ENCODE measurements at regions not wholly inside any gene's neighbourhood (a gene's known extent, or its start where the extent isn't known, plus 50 kb on each side); places are given as distances from the start of the nearest gene placed in this dataset.

- TF ChIP-seq EZH2 (IDR thresholded peaks at IDR 0.05; ENCODE audit: low read depth, low read length, severe bottlenecking) = no peak
- TF ChIP-seq YY1 (IDR thresholded peaks at IDR 0.05; ENCODE audit: low read depth, low read length) = no peak
- TF ChIP-seq EP300 (IDR thresholded peaks at IDR 0.05; ENCODE audit: borderline replicate concordance in 1 of 2, low read depth in 2 of 2, low read length in 2 of 2) = no peak
- TF ChIP-seq CHD1 (IDR thresholded peaks at IDR 0.05; ENCODE audit: low read depth, low read length) = no peak
- TF ChIP-seq CHD7 (IDR thresholded peaks at IDR 0.05; ENCODE audit: insufficient replicate concordance, low read length) = no peak
Observed at GRCh38 chr2:120628248-120628647, 107.4 kb upstream of the GLI2 start (continued).
